CD4-positive, alpha-beta T cell (primary cell): ENCODE measurements at regions not wholly inside any gene's neighbourhood (a gene's known extent, or its start where the extent isn't known, plus 50 kb on each side); places are given as distances from the start of the nearest gene placed in this dataset.

Source experiments
- ATAC-seq: fragments of 200-7000 bp; cut with Tn5 transposase; one replicate; pipeline ENCODE4 v1.10.0; 2022; ENCODE audit warnings: mild to moderate bottlenecking; ENCODE audit not compliant: poor library complexity
- CTCF ChIA-PET: fragments of 350-600 bp; sonication (Branson Sonifier 250); formaldehyde crosslinking; loops from one replicate; lab custom pipeline; 2021; ENCODE audit warnings: antibody characterized with exemption, inconsistent platforms; lab: Charles Lee
- POLR2A ChIA-PET: fragments of 350-600 bp; sonication (Branson Sonifier 250); formaldehyde crosslinking; loops from one replicate; lab custom pipeline; 2021; ENCODE audit warnings: antibody characterized with exemption, inconsistent platforms; lab: Charles Lee
- DNase-seq, 14 experiments: peaks; one replicate each; pipeline ENCODE4 v3.0.0-alpha.2; 2013 to 2020; ENCODE audit warnings: mixed read lengths in 2 of 14
- H3K27ac ChIP-seq, 2 donors: one replicate each; pipeline versions ENCODE4 v1.5.1 to v1.7.0; 2013; ENCODE audit warnings: low read length in 2 of 2, low read depth in 1 of 2, mild to moderate bottlenecking in 1 of 2
- H3K27me3 ChIP-seq, 2 experiments: 1 replicate in 1 of 2; 2 replicates in 1 of 2; pipeline versions ENCODE4 v1.6.1 to v1.7.0; 2013; ENCODE audit warnings: low read length in 2 of 2, control low read depth in 1 of 2, mild to moderate bottlenecking in 1 of 2, moderate library complexity in 1 of 2; ENCODE audit not compliant: insufficient read depth in 2 of 2, control insufficient read depth in 1 of 2
- H3K36me3 ChIP-seq: one replicate; pipeline ENCODE4 v1.6.1; 2013; ENCODE audit warnings: low read length, control low read depth; ENCODE audit not compliant: insufficient read depth
- H3K4me1 ChIP-seq: one replicate; pipeline ENCODE4 v1.6.1; 2013; ENCODE audit warnings: low read length, control low read depth; ENCODE audit not compliant: insufficient read depth
- H3K4me3 ChIP-seq: one replicate; pipeline ENCODE4 v1.5.1; 2013; ENCODE audit warnings: mild to moderate bottlenecking, low read length, moderate library complexity
- H3K9me3 ChIP-seq, 2 experiments: 1 replicate in 1 of 2; 2 replicates in 1 of 2; pipeline versions ENCODE4 v1.6.1 to v1.7.0; 2013; ENCODE audit warnings: low read length in 2 of 2, mild to moderate bottlenecking in 2 of 2, control low read depth in 1 of 2, moderate library complexity in 1 of 2; ENCODE audit not compliant: control insufficient read depth in 1 of 2, insufficient read depth in 1 of 2
- H3K27ac Mint-ChIP-seq: one replicate; pipeline ENCODE4 v1.8.0; 2020; ENCODE audit warnings: mixed read lengths
- H3K27me3 Mint-ChIP-seq: one replicate; pipeline ENCODE4 v1.8.0; 2021; ENCODE audit warnings: mixed read lengths
- H3K36me3 Mint-ChIP-seq: one replicate; pipeline ENCODE4 v1.8.0; 2021; ENCODE audit warnings: low read depth, mixed read lengths
- H3K4me1 Mint-ChIP-seq: one replicate; pipeline ENCODE4 v1.8.0; 2021; ENCODE audit warnings: low read depth, mixed read lengths
- H3K4me3 Mint-ChIP-seq: one replicate; pipeline ENCODE4 v1.8.0; 2020; ENCODE audit warnings: mild to moderate bottlenecking, mixed read lengths
- H3K9me3 Mint-ChIP-seq: one replicate; pipeline ENCODE4 v1.8.0; 2020; ENCODE audit warnings: mixed read lengths
- intact Hi-C, 2 experiments: fragments of 100-400 bp; cut with DNase I in 1 of 2; cut with micrococcal nuclease in 1 of 2; formaldehyde crosslinking; loops; one replicate each; pipeline versions ENCODE4 v1.15.1 to v1.9.0; 2023 to 2025; cut with DNase I, micrococcal nuclease
- TF ChIP-seq, protein P1 (sequence below): fragments of 200-600 bp; IDR thresholded peaks from one replicate; pipeline ENCODE4 v1.8.0; 2022; ENCODE audit warnings: antibody characterized with exemption, mild to moderate bottlenecking

DNA sequence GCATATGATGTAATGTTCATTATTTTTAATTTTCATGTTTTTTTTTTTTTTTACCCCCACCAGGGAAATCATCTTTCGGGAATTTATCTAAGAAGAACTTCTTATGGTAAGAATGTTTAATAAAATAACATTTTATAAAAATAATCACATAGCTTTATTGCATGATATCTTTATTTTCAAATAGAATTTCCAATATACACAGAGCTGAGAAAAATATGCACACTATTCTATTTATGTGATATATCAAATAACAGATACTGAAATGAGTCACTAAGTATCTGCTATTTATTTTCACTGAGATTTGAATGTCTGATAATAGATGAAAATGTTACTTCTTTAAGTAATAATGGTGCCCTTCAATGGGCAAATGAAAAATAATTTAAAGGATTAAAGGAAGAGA lies 1217.3 kb downstream of the MAT2B start:
- peaks cover 0 to 9% of the 10 kb centered on the region in 2 experiments for H3K9me3 ChIP-seq
- DNase-seq (no peak), ATAC-seq (no peak)
- no peaks in the 10 kb centered on the region for H3K4me1 Mint-ChIP-seq
- POLR2A ChIA-PET, result no interaction called here
- no peak overlapping the region for H3K4me3 Mint-ChIP-seq
- H3K4me1 ChIP-seq, result no peaks in the 10 kb centered on the region
- CTCF ChIA-PET, result no interaction called here
- no peak overlapping the region for H3K27ac Mint-ChIP-seq
- no peaks in the 10 kb centered on the region for H3K36me3 Mint-ChIP-seq
- H3K36me3 ChIP-seq, result no peaks in the 10 kb centered on the region
- H3K27me3 Mint-ChIP-seq, result no peaks in the 10 kb centered on the region
- H3K4me3 ChIP-seq, result no peak overlapping the region
- TF ChIP-seq, protein P1, sequence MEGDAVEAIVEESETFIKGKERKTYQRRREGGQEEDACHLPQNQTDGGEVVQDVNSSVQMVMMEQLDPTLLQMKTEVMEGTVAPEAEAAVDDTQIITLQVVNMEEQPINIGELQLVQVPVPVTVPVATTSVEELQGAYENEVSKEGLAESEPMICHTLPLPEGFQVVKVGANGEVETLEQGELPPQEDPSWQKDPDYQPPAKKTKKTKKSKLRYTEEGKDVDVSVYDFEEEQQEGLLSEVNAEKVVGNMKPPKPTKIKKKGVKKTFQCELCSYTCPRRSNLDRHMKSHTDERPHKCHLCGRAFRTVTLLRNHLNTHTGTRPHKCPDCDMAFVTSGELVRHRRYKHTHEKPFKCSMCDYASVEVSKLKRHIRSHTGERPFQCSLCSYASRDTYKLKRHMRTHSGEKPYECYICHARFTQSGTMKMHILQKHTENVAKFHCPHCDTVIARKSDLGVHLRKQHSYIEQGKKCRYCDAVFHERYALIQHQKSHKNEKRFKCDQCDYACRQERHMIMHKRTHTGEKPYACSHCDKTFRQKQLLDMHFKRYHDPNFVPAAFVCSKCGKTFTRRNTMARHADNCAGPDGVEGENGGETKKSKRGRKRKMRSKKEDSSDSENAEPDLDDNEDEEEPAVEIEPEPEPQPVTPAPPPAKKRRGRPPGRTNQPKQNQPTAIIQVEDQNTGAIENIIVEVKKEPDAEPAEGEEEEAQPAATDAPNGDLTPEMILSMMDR, result no peak
- no peaks in the 10 kb centered on the region for H3K27me3 ChIP-seq
- H3K9me3 Mint-ChIP-seq, result peaks cover 3% of the 10 kb centered on the region
- intact Hi-C loops, result no loop called here
- H3K27ac ChIP-seq, result no peak overlapping the region

GRCh38 chr5:164727012-164727411 lies 1221.6 kb downstream of the MAT2B start:
- H3K36me3 ChIP-seq, result no peaks in the 10 kb centered on the region
- no peak for ATAC-seq
- peaks cover 0 to 9% of the 10 kb centered on the region in 2 experiments for H3K9me3 ChIP-seq
- no peak for DNase-seq
- no peaks in the 10 kb centered on the region for H3K4me1 ChIP-seq
- Mint-ChIP-seq H3K27me3 (no peaks in the 10 kb centered on the region), H3K36me3 (no peaks in the 10 kb centered on the region), H3K4me1 (no peaks in the 10 kb centered on the region), H3K9me3 (no peaks in the 10 kb centered on the region), H3K4me3 (no peak overlapping the region), H3K27ac (no peak overlapping the region)
- CTCF ChIA-PET, result no interaction called here
- POLR2A ChIA-PET, result no interaction called here
- no peak overlapping the region for H3K4me3 ChIP-seq
- TF ChIP-seq, protein P1, result no peak
- no peaks in the 10 kb centered on the region for H3K27me3 ChIP-seq
- no peak overlapping the region for H3K27ac ChIP-seq
- intact Hi-C loops, result no loop called here

DNA sequence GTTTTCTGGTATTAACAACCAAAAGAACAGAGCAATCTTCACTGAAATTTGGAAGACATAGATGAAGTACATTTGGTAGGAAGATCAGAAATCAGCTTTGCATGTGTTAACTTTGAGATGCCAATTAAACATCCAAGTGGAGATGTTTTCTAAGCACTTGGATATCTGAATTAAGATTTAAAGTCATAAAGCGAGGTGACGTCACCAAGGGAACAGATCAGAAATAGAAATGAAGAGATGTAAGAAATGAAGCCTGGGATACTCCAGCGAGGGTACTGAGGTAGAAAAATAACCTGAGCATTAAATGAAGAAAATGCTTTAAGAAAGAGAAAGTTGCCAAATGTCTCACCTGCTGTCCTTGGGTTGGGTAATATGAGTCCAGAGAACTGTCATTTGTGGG lies 1223.3 kb downstream of the MAT2B start:
- Histone ChIP-seq H3K9me3 (peaks cover 0 to 9% of the 10 kb centered on the region in 2 experiments), H3K4me1 (no peaks in the 10 kb centered on the region), H3K27ac (no peak overlapping the region), H3K27me3 (no peaks in the 10 kb centered on the region), H3K36me3 (no peaks in the 10 kb centered on the region), H3K4me3 (no peak overlapping the region)
- Mint-ChIP-seq H3K4me1 (no peaks in the 10 kb centered on the region), H3K27me3 (no peaks in the 10 kb centered on the region), H3K4me3 (no peak overlapping the region), H3K27ac (no peak overlapping the region), H3K9me3 (no peaks in the 10 kb centered on the region), H3K36me3 (no peaks in the 10 kb centered on the region)
- intact Hi-C loops, result no loop called here
- TF ChIP-seq, protein P1, result no peak
- ChIA-PET POLR2A (no interaction called here), CTCF (no interaction called here)
- ATAC-seq (no peak), DNase-seq (no peak)
